HUES6 (cell line): ENCODE measurements at regions not wholly inside any gene's neighbourhood (a gene's known extent, or its start where the extent isn't known, plus 50 kb on each side); places are given as distances from the start of the nearest gene placed in this dataset.
"Not testable (repeated sequence)": the region's sequence is repeated elsewhere in the genome, so short reads cannot be mapped to it uniquely, and the experiment has no call there.

Experiments
- H3K27ac ChIP-seq: 2 replicates; pipeline ENCODE4 v1.7.0; 2013; ENCODE audit warnings: low read depth, mild to moderate bottlenecking, low read length, inconsistent platforms
- H3K27me3 ChIP-seq: 2 replicates; pipeline ENCODE4 v1.6.1; 2013; ENCODE audit warnings: low read length; ENCODE audit not compliant: control insufficient read depth, insufficient read depth
- H3K36me3 ChIP-seq: 2 replicates; pipeline ENCODE4 v1.6.1; 2013; ENCODE audit warnings: low read length; ENCODE audit not compliant: control insufficient read depth, insufficient read depth
- H3K4me1 ChIP-seq: 2 replicates; pipeline ENCODE4 v1.6.1; 2013; ENCODE audit warnings: low read length; ENCODE audit not compliant: control insufficient read depth, insufficient read depth
- H3K4me3 ChIP-seq: 2 replicates; pipeline ENCODE4 v1.5.1; 2013; ENCODE audit warnings: low read depth, low read length
- H3K9ac ChIP-seq: one replicate; pipeline ENCODE4 v1.6.1; 2013; ENCODE audit warnings: mild to moderate bottlenecking, low read length
- H3K9me3 ChIP-seq: 2 replicates; pipeline ENCODE4 v1.6.1; 2013; ENCODE audit warnings: low read depth, low read length; ENCODE audit not compliant: control insufficient read depth, insufficient read depth

- Histone ChIP-seq H3K9ac (no peak overlapping the region), H3K4me1 (no peaks in the 10 kb centered on the region), H3K27ac (no peak overlapping the region), H3K36me3 (no peaks in the 10 kb centered on the region), H3K9me3 (no peaks in the 10 kb centered on the region), H3K27me3 (no peaks in the 10 kb centered on the region), H3K4me3 (no peak overlapping the region)
Observed at GRCh38 chr12:67107235-67107634, 161.9 kb upstream of the CAND1 start.

GRCh38 chr12:67107751-67108269 lies 161.3 kb upstream of the CAND1 start:
- H3K4me1 ChIP-seq: no peaks in the 10 kb centered on the region
- H3K36me3 ChIP-seq: no peaks in the 10 kb centered on the region
- no peak overlapping the region for H3K27ac ChIP-seq
- H3K9me3 ChIP-seq: no peaks in the 10 kb centered on the region
- H3K9ac ChIP-seq: no peak overlapping the region
- no peak overlapping the region for H3K4me3 ChIP-seq
- H3K27me3 ChIP-seq: no peaks in the 10 kb centered on the region

DNA sequence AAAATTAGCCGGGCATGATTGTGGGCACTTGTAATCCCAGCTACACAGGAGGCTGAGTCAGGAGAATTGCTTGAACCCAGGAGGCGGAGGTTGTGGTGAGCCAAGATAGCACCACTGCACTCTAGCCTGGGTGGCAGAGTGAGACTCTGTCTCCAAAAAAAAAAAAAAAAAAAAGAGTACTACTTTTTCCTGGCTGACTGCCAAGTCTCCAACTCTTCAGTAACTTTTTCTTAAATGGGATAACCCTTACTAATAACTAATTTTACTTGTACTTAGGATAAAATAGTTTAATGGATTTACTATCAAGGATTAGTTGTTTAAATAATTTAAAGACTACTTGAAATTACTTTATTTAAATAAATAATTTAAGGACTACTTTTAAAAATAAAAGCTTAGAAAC lies 158.8 kb upstream of the CAND1 start:
- H3K4me1 ChIP-seq, H3K36me3 ChIP-seq, H3K27ac ChIP-seq, H3K9me3 ChIP-seq, H3K9ac ChIP-seq, H3K4me3 ChIP-seq, H3K27me3 ChIP-seq: not testable (repeated sequence)

- Histone ChIP-seq H3K36me3 (no peaks in the 10 kb centered on the region), H3K9ac (no peak overlapping the region), H3K27ac (no peak overlapping the region), H3K27me3 (no peaks in the 10 kb centered on the region), H3K9me3 (no peaks in the 10 kb centered on the region), H3K4me3 (no peak overlapping the region), H3K4me1 (no peaks in the 10 kb centered on the region)
Observed at GRCh38 chr12:67111182-67111581, 158.0 kb upstream of the CAND1 start.

GRCh38 chr12:67112586-67112985 lies 156.6 kb upstream of the CAND1 start:
- Histone ChIP-seq H3K9ac (no peak overlapping the region), H3K27ac (no peak overlapping the region), H3K9me3 (no peaks in the 10 kb centered on the region), H3K4me1 (no peaks in the 10 kb centered on the region), H3K36me3 (no peaks in the 10 kb centered on the region), H3K27me3 (no peaks in the 10 kb centered on the region), H3K4me3 (no peak overlapping the region)

DNA sequence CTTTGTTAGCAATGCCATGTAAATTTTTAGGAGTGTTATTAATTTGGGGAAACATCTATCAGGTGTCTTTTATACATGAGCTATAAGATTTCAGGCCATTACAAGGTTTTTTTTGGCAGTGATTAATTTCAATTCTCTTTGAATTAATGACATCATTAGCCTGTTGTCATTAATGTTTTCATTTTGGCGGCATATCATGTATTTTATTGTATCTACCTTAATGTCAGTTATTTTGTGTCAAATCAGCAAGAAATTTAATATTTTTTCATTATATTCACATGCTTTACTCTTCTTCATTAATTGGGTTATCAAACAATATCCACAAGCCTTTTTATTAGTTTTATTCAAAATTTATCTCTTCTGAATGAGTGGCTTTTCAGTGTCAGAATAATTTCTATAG lies 153.0 kb upstream of the CAND1 start:
- Histone ChIP-seq H3K9ac (no peak overlapping the region), H3K27ac (no peak overlapping the region), H3K4me1 (no peaks in the 10 kb centered on the region), H3K4me3 (no peak overlapping the region), H3K9me3 (no peaks in the 10 kb centered on the region), H3K27me3 (no peaks in the 10 kb centered on the region), H3K36me3 (no peaks in the 10 kb centered on the region)

DNA sequence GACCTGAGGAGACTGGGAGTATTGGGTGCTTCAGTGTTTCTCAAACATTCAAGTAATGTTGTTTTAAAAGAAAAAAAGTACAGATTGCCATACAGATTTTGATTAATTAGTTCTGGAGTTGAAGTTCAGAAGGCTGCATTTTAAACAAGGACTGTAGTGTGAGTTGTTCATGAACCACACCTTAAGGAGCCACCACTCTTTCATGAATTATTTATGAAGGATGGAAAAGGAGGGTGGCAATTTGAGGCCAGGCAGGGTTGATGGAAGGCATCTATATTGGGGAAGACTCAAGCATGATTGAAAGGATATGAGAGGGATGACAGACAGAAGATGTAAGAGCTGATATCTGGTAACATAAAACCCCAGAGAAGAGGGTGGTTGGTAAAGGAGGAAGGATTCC lies 146.6 kb upstream of the CAND1 start:
- no peaks in the 10 kb centered on the region for H3K4me1 ChIP-seq
- H3K36me3 ChIP-seq: no peaks in the 10 kb centered on the region
- H3K4me3 ChIP-seq: no peak overlapping the region
- no peaks in the 10 kb centered on the region for H3K9me3 ChIP-seq
- H3K9ac ChIP-seq: no peak overlapping the region
- H3K27ac ChIP-seq: no peak overlapping the region
- no peaks in the 10 kb centered on the region for H3K27me3 ChIP-seq

DNA sequence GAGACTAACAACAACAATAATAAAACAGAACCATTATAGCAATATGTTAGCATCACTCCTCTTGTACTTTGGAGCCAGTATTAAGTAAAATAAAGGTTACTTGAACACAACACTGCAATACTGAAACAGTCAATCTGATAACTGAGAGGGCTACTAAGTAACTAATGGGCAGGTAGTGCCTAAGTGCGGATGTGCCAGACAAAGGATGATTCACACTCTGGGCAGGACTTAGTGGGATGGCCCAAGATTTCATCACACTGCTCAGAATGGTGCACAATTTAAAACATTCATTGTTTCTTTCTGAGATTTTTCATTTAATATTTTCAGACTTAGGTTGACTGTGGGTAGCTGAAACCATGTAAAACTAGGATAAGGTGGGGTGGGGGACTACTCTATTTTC lies 131.9 kb upstream of the CAND1 start:
- H3K9ac ChIP-seq: no peak overlapping the region
- H3K4me1 ChIP-seq: no peaks in the 10 kb centered on the region
- no peaks in the 10 kb centered on the region for H3K9me3 ChIP-seq
- H3K36me3 ChIP-seq: no peaks in the 10 kb centered on the region
- no peak overlapping the region for H3K27ac ChIP-seq
- no peak overlapping the region for H3K4me3 ChIP-seq
- H3K27me3 ChIP-seq: no peaks in the 10 kb centered on the region

GRCh38 chr12:67141296-67142018 lies 127.7 kb upstream of the CAND1 start:
- no peaks in the 10 kb centered on the region for H3K4me1 ChIP-seq
- H3K4me3 ChIP-seq: no peak overlapping the region
- H3K36me3 ChIP-seq: no peaks in the 10 kb centered on the region

GRCh38 chr12:67145692-67146091 lies 123.5 kb upstream of the CAND1 start:
- no peaks in the 10 kb centered on the region for H3K4me1 ChIP-seq
- H3K9me3 ChIP-seq: no peaks in the 10 kb centered on the region
- H3K4me3 ChIP-seq: no peak overlapping the region
- H3K27ac ChIP-seq: no peak overlapping the region
- no peak overlapping the region for H3K9ac ChIP-seq
- H3K36me3 ChIP-seq: no peaks in the 10 kb centered on the region
- H3K27me3 ChIP-seq: no peaks in the 10 kb centered on the region

More at GRCh38 chr12:67141296-67142018, 127.7 kb upstream of the CAND1 start:
- no peaks in the 10 kb centered on the region for H3K9me3 ChIP-seq
- no peak overlapping the region for H3K9ac ChIP-seq
- no peak overlapping the region for H3K27ac ChIP-seq
- H3K27me3 ChIP-seq: no peaks in the 10 kb centered on the region

GRCh38 chr12:67147030-67147429 lies 122.1 kb upstream of the CAND1 start:
- no peaks in the 10 kb centered on the region for H3K27me3 ChIP-seq
- H3K4me1 ChIP-seq: no peaks in the 10 kb centered on the region

More at GRCh38 chr12:67147030-67147429, 122.1 kb upstream of the CAND1 start:
- H3K9ac ChIP-seq: no peak overlapping the region
- no peaks in the 10 kb centered on the region for H3K9me3 ChIP-seq
- H3K27ac ChIP-seq: no peak overlapping the region
- no peak overlapping the region for H3K4me3 ChIP-seq
- no peaks in the 10 kb centered on the region for H3K36me3 ChIP-seq
